Amygdala (tissue), 56 donors: ENCODE measurements at regions not wholly inside any gene's neighbourhood (a gene's known extent, or its start where the extent isn't known, plus 50 kb on each side); places are given as distances from the start of the nearest gene placed in this dataset.
"Not testable (repeated sequence)": the region's sequence is repeated elsewhere in the genome, so short reads cannot be mapped to it uniquely, and the experiment has no call there.

ENCODE experiments used
- DNase-seq, 56 donors: peaks; one replicate each; lab custom pipeline; 2025; lab: John Stamatoyannopoulos, UW

DNA sequence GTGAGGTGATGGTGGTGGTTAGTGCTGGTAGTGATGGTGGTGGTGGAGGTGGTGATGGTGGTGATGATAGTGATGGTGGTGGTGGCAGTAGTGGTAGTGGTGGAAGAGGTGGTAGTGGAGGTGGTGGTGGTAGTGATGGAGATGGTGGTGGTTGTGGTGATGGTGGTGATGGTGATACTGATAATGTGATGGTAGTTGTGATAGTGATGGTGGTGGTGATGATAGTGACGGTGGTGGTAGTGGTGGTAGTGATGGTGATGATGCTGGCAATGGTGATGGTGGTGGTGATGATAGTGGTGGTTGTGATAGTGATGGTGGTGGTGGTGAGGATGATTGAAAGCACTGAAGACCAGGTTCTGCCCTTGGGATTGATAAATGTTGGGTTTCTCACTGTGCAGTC, 85.2 kb upstream of the SLC1A3 start:
- no peak for DNase-seq

DNA sequence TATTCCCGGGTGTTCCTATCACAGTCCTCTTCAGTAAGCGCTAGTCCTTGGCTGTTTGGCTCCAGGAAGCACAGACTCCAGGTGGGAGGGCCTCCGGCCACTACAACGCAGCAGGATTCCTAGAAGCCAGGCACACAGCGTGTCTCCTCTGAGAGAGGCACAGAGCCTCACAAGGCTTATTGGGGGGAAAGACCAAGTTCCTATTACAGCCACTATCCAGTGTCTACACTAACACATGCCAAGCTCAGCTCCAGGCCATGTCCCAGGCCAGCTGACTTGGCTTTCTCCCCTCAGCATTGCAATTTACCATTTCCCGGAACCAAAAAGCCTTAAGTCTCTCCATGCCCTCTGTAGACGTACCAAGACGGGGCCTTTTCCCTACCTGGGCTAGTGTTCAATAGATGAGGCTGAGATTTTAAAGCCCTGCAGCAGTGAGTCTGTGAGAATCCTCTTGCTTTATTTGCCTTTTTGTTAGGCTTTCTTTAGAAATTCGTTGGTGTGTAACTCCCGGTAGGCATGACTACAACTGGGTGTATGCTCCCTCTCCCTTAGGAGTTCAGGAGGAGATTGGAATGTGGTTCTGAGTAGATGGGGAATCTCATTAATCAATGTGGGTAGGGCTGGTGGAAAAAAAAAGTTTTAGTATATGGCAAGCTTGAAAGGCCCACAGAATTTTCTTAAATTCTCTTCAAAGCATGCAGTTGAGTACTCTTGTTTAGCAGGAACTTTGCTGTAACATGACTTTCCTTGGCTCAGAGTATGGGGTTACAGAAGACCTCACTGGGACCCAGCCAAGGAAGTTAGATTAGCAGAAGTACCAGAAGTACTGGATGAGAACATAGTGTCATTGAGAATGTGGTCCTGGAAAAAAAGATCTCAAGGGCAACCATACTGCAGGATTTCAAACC, 84.3 kb upstream of the SLC1A3 start:
- DNase-seq = peak in 3 of 56 donors; percentile 5 to 15 (median 6)

DNA sequence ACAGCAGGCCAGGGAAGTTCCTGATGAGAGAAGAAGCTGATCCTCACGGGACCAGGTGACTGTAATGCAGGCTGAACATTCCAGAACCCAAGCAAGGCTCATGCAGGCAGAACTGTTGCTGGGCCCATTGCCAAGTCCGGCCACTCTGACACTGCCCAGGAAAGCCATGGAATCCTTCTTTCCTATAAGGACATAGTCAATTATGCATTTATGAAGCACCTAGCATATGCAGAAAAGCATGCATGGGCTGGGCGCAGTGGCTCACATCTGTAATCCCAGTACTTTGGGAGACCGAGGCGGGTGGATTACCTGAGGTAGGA, 83.7 kb upstream of the SLC1A3 start:
- DNase-seq = no peak

DNA sequence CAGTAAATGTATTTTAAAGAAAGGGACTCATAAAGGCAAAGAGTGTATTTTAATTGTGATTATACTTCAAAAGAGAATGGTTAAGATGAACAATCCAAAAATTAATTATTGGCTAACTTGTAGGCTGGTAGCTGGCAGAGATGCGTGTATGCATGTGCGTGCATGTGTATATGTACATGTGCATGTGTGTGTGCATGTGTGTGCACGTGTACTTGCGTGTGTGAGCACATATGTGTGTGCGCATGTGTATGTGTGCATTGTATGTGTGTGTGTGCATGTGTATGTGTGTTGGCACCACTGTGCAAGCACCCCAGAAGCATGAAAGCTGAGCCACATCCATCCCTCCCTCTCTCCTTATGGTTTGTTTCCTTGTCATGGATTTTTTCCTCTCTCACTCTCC, 83.0 kb upstream of the SLC1A3 start:
- DNase-seq = no peak

DNA sequence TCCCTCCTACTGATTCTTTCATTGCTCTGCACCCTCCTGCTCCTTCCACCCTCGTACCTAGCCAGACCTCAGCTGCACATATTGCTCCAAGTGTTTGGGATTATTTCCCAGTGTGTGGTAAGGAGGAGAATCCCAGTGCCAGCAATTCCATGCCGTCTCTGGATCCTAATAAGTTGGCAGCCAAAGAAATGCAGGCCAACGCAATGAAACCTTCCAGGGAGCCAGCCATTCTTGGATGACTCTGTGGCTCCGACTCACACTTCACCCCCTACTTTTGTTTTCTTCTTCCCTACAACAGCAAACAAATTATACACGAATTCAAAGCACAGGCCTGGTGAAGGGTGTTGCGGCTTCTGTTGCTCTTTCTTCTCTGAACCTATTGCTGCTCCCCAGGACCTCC, 82.5 kb upstream of the SLC1A3 start:
- DNase-seq = peak in 5 of 56 donors; percentile 9 to 25 (median 12)

DNA sequence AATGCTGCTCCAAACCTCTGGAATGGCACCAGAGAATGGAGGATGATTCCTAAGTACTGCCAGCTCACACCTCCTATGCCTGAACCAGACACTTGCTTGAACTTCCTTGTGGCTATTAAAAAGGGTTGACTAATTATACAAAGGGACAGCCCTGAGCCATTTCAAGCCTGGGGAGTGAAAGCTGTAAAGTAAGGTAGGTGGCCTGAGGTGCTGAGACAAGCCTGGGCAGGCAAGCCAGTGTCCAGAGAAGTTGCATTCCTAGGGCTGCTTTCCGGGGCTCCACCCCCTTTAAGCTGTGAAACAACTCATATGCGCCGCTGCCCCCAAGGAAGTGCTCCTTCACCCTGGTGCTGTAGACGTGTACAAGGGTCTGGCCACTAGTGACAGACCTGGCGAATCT, 79.9 kb upstream of the SLC1A3 start:
- no peak for DNase-seq

DNA sequence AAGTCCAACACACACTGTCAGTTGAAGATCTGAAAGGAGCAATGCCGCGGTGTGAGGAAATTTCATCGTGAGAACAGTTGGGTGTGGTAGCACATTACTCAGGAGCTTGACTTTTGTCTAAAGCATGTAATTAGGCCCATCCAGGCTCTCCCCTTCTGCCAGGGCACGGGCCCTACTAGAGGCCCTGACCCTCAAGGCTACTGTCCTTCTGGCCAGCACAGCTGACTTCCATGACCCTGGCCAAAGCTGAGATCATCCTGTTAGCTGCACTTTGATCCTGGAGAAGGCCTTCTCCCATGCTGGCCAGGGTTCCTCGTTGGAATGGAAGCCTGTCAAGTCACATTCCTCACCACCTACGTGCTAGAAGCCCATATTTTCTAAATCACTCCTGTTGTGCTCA, 77.8 kb upstream of the SLC1A3 start:
- DNase-seq = no peak

DNA sequence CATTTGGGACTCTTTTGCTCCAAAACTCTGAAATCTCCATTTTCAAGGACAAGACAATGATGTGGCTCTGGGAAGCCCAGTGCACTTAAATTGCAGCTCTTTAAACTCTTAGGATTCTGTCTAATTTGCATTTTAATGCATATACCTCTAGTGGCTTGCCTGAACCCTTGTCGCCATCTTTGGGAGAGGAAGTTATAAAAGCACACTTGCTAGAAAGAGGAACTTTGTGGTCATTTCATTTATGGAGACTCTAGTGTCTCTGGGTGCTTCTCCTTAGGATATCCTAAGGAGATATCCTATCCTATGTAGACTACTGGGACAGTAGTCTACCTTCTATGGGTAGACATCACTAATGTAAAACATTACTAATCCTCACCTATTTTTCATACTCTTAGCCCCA, 77.3 kb upstream of the SLC1A3 start:
- no peak for DNase-seq

DNA sequence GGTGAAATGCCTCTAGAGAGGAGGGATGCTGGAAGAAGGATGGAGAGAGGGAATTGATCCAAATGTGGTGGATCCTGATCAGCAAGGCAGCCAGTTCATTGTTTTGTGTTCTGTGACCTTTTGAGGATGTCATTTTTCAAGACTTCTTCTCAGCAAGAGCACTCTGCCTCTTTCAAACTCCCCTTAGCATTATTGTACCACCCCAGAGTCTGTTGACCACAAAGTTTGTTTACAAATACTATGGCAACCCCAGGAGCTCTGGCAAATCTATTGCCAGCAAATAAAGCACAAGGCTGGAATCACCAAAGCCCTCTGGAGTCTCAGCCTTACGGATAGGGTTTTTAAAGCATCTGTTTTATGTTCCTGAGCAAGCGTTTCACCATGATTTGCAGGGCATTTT, 76.2 kb upstream of the SLC1A3 start:
- no peak for DNase-seq

DNA sequence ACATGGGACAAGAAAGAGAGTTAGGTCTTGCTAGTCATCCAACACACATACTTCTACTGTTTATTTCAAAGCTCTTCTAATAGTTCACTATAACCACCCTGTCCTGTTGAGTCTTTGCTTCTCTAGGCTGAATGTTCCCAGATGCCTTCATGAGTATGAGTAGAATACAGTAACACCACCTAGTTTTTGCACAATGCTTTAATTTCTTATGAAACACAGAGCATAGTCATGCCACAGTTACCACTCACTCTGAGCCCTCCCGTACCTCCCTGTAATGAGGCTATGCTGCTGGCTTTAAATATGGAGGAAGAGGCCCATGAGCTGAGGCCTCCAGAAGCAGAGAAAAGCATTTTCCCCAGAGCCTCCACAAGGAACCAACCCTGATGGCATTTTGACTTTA, 75.0 kb upstream of the SLC1A3 start:
- no peak for DNase-seq

DNA sequence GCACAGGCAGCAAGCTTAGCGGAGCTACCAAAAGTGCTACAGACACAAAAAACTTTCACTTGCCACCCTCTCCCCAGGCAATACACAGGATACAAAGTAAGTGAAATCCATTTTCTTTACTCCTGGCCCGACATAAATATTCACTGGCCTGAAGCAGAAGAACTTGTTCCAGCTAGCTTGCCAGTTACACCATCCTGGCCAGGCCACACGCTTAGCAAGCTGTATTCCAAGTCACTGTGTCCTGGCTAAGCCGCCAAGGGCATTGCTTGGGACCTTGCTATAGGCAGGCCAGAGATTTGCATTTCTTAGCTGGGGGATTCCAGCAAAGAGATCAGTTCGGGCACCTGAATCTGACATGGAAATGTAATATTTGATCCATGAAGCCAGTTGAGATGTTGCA, 71.0 kb upstream of the SLC1A3 start:
- DNase-seq = peak in 19 of 56 donors; percentile 5 to 65 (median 32)

DNA sequence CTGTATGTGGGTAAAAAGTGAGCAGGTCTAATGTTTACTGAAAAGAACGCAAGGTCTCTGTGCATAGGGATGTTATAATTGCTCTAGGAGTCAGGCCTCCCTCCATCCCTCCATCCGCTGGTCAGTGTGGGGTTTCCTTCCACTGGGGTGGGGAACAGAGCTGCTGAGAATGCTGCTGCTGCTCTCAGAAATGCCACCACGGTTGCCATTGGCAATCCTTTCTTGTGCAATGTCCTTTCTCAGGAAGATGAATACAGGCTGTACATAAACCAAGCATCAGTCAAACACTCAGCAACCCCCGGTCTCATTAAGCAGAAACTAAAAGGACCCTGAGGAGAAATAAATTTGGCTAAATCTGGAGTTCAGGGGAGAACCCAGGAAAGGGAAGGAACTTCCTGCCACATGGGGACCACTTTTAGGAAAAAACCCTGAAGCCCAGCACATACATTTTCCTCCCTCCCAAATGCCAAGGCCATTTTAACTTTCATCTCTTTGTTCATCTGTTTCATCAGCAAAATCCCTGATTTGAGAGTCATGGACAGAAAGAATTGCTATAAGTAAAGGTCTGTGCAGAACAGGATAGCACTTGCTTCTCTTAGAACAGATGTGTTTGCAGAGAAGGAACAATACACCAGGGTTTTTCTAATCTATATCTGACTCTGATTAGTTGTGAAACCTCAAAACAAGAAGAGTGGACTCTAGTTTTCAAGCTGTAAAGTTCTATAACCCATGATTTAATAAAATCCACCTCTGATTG, 70.4 kb upstream of the SLC1A3 start:
- DNase-seq = peak in 8 of 56 donors; percentile 5 to 23 (median 14)

DNA sequence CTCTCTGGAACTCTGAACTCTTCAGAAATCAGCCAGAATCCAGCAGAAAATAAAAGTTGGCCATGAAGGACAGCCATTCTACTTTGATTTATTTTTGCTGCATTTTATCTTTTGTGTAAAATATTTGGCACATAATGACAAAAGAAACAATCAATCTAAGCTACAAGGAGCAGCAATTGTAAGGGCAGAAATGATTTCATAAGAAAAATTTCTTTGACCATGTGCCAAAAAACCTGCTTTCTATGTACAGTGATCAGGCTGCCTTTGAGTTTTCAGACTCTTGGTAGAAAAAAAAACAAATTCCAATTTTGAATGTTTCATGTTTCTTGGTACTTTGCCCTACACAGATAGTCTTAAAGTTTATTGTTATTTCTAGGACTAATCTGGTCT, 69.8 kb upstream of the SLC1A3 start:
- DNase-seq = no peak

DNA sequence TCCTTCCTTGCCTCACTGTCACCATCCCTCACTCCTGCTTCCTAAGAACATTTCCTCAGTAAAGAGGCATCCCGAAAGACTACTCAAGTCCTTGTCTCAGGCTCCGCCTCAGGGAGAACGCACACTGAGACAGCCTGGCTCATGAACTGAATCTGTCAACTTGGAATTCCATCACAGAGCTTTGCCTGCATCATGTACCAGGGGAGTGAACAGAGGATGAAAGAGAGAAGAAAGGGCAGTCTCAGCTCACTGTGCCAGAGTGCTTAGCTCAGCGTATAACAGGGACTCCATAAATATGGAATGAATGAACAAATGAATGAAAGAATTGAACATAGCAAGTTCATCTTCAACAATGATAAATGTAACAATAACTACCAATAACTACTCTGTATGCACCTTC, 68.7 kb upstream of the SLC1A3 start:
- DNase-seq = peak in 7 of 56 donors; percentile 4 to 53 (median 21)

DNA sequence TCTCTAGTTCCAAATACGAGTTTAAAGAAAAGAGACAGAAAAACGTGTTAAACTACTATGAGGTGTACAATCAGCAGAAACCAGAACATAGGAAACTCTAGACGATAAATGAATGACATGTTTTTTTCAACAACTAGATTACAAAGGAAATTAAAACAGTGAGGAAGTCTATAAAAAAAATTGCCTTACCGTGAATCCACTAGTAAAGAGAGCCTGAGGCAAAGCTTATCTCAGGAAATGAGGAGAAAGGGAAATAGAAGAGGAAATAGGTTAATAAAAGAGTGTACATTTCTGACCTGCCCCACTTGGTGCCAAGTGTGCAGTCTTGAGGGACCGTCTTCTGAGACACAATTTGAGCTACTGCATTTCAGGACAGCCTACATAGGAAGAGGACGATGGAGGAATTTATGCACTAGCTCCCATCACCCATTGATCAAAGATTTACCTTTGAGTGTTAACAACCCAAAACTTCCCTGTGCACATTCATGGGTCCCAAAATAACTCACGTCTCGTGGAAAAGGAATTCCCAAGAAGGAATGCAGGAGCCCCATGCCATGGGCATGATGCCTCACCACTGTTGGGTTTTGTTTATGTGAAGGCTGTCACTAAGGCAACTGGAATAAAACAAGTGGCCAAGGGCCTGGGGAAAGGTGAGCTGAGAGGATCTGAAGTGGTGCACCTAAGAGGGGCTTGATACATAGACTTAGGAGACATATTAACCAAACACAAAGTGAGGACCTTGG, 53.6 kb upstream of the SLC1A3 start:
- DNase-seq = no peak

DNA sequence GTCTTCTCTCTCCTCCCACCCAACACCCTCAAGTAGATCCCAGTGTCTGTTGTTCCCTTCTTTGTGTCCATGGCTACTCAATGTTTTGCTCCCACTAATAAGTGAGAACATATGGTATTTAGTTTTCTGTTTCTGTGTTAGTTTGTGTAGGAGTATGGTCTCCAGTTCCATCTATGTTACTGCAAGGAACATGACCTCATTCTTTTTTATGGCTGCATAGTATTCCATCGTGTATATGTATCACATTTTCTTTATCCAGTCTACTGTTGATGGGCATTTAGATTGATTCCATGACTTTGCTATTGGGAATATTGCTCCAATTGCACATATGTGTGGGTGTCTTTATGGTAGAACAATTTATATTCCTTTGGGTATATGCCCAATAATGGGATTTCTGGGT, 51.4 kb upstream of the SLC1A3 start:
- not testable (repeated sequence) for DNase-seq
